MM.1S (cell line): ENCODE measurements at regions not wholly inside any gene's neighbourhood (a gene's known extent, or its start where the extent isn't known, plus 50 kb on each side); places are given as distances from the start of the nearest gene placed in this dataset.

ENCODE experiments used
- DNase-seq: peaks from one replicate; pipeline ENCODE4 v3.0.0-alpha.2; 2015
- H2AFZ ChIP-seq: fragments of 300-600 bp; sonication (generic); 2 replicates; pipeline ENCODE4 v1.6.0; 2016; ENCODE audit warnings: antibody characterized with exemption, low read length
- H3F3A ChIP-seq: fragments of 300-600 bp; sonication (generic); 2 replicates; pipeline ENCODE4 v1.6.1; 2016; ENCODE audit warnings: mild to moderate bottlenecking, antibody characterized with exemption, low read length, moderate library complexity, mixed read lengths; ENCODE audit not compliant: insufficient read depth
- H3K27ac ChIP-seq: fragments of 300-600 bp; sonication (generic); 2 replicates; pipeline ENCODE4 v1.5.1; 2016; ENCODE audit warnings: mild to moderate bottlenecking, low read length
- H3K27me3 ChIP-seq: fragments of 300-600 bp; sonication (generic); replicated peaks from 2 replicates; pipeline ENCODE4 v1.6.0; 2016; ENCODE audit warnings: low read length; ENCODE audit not compliant: insufficient read depth
- H3K36me3 ChIP-seq: fragments of 300-600 bp; sonication (generic); replicated peaks from 2 replicates; pipeline ENCODE4 v1.6.1; 2016; ENCODE audit warnings: mild to moderate bottlenecking, low read length, mixed read lengths; ENCODE audit not compliant: insufficient read depth
- H3K4me1 ChIP-seq: fragments of 300-600 bp; sonication (generic); 2 replicates; pipeline ENCODE4 v1.6.1; 2016; ENCODE audit warnings: low read length, mixed read lengths
- H3K4me2 ChIP-seq: fragments of 300-600 bp; sonication (generic); 2 replicates; pipeline ENCODE4 v1.6.0; 2016; ENCODE audit warnings: low read depth, low read length
- H3K4me3 ChIP-seq: fragments of 300-600 bp; sonication (generic); 2 replicates; pipeline ENCODE4 v1.5.1; 2016; ENCODE audit warnings: low read length, mixed read lengths
- H3K79me2 ChIP-seq: fragments of 300-600 bp; sonication (generic); 2 replicates; pipeline ENCODE4 v1.6.1; 2016; ENCODE audit warnings: mixed run types, low read length, mixed read lengths
- H3K9ac ChIP-seq: fragments of 300-600 bp; sonication (generic); 2 replicates; pipeline ENCODE4 v1.6.1; 2016; ENCODE audit warnings: low read length, mixed read lengths
- H3K9me2 ChIP-seq: fragments of 300-600 bp; sonication (generic); replicated peaks from 2 replicates; pipeline ENCODE4 v1.6.1; 2016; ENCODE audit warnings: mild to moderate bottlenecking, low read length, mixed read lengths; ENCODE audit not compliant: insufficient read depth
- H3K9me3 ChIP-seq: fragments of 300-600 bp; sonication (generic); replicated peaks from 2 replicates; pipeline ENCODE4 v1.6.1; 2016; ENCODE audit warnings: mild to moderate bottlenecking, low read length, mixed read lengths; ENCODE audit not compliant: insufficient read depth
- H4K20me1 ChIP-seq: fragments of 300-600 bp; sonication (generic); 2 replicates; pipeline ENCODE4 v1.6.1; 2016; ENCODE audit warnings: mild to moderate bottlenecking, low read length, moderate library complexity, mixed read lengths; ENCODE audit not compliant: insufficient read depth
- CTCF ChIP-seq: fragments of 300-600 bp; sonication (generic); IDR thresholded peaks from 2 replicates; pipeline ENCODE4 v1.5.1; 2016; ENCODE audit warnings: antibody characterized with exemption, low read length, mixed read lengths
- EZH2 ChIP-seq: fragments of 300-600 bp; sonication (generic); optimal IDR thresholded peaks from 2 replicates; pipeline ENCODE3; 2017; ENCODE audit warnings: low read depth, mild to moderate bottlenecking, antibody characterized with exemption, low read length, mixed read lengths
- EZH2phosphoT487 ChIP-seq: fragments of 300-600 bp; sonication (generic); IDR thresholded peaks from 2 replicates; pipeline ENCODE4 v1.6.1; 2018; ENCODE audit warnings: antibody characterized with exemption, low read length

- H2AFZ ChIP-seq, result no peak overlapping the region
Measured at GRCh38 chr15:91622711-91623342, 230.7 kb upstream of the SLCO3A1 start.

GRCh38 chr15:91624353-91624968 lies 229.0 kb upstream of the SLCO3A1 start:
- no peaks in the 10 kb centered on the region for H3K27me3 ChIP-seq
- H3K79me2 ChIP-seq, result no peaks in the 10 kb centered on the region
- H3K27ac ChIP-seq, result no peak overlapping the region
- H3K9ac ChIP-seq, result no peak overlapping the region
- H3K4me2 ChIP-seq, result no peak overlapping the region
- H3K9me3 ChIP-seq, result no peaks in the 10 kb centered on the region
- TF ChIP-seq EZH2phosphoT487, result no peak
- TF ChIP-seq CTCF, result no peak
- no peak for TF ChIP-seq EZH2
- no peak overlapping the region for H3K4me3 ChIP-seq
- H3F3A ChIP-seq, result no peaks in the 10 kb centered on the region
- H3K4me1 ChIP-seq, result no peaks in the 10 kb centered on the region
- DNase-seq, result no peak
- no peak overlapping the region for H2AFZ ChIP-seq
- H4K20me1 ChIP-seq, result no peaks in the 10 kb centered on the region
- no peaks in the 10 kb centered on the region for H3K36me3 ChIP-seq
- no peaks in the 10 kb centered on the region for H3K9me2 ChIP-seq

More at GRCh38 chr15:91622711-91623342, 230.7 kb upstream of the SLCO3A1 start:
- Histone ChIP-seq H3K9me2 (no peaks in the 10 kb centered on the region), H3K27me3 (no peaks in the 10 kb centered on the region), H3K4me3 (no peak overlapping the region), H3K9ac (no peak overlapping the region), H3K9me3 (no peaks in the 10 kb centered on the region), H3F3A (no peaks in the 10 kb centered on the region), H3K4me2 (no peak overlapping the region), H3K4me1 (no peaks in the 10 kb centered on the region), H3K79me2 (no peaks in the 10 kb centered on the region), H4K20me1 (no peaks in the 10 kb centered on the region), H3K27ac (no peak overlapping the region), H3K36me3 (no peaks in the 10 kb centered on the region)
- DNase-seq, result no peak
- TF ChIP-seq EZH2phosphoT487 (no peak), EZH2 (no peak), CTCF (no peak)

GRCh38 chr15:91625506-91625905 lies 228.0 kb upstream of the SLCO3A1 start:
- Histone ChIP-seq H3K9ac (no peak overlapping the region), H3F3A (no peaks in the 10 kb centered on the region), H3K27me3 (no peaks in the 10 kb centered on the region), H3K4me3 (no peak overlapping the region), H3K79me2 (no peaks in the 10 kb centered on the region), H3K27ac (no peak overlapping the region), H3K4me1 (no peaks in the 10 kb centered on the region), H3K9me2 (no peaks in the 10 kb centered on the region), H4K20me1 (no peaks in the 10 kb centered on the region), H3K9me3 (no peaks in the 10 kb centered on the region), H3K36me3 (no peaks in the 10 kb centered on the region), H2AFZ (no peak overlapping the region), H3K4me2 (no peak overlapping the region)
- TF ChIP-seq CTCF (no peak), EZH2 (no peak), EZH2phosphoT487 (no peak)
- no peak for DNase-seq
